HL-60/S4 treated with retinoic acid at 250 ng/mL for 4 days and 3 days (cell line): ENCODE measurements at regions not wholly inside any gene's neighbourhood (a gene's known extent, or its start where the extent isn't known, plus 50 kb on each side); places are given as distances from the start of the nearest gene placed in this dataset.
"Not testable (repeated sequence)": the region's sequence is repeated elsewhere in the genome, so short reads cannot be mapped to it uniquely, and the experiment has no call there.

Source experiments
- in situ Hi-C: fragments of 300-500 bp; cut with MboI; formaldehyde crosslinking; loops from 2 replicates; pipeline ENCODE4 v1.7.0; 2022; ENCODE audit warnings: low sequenced_read_pairs

DNA sequence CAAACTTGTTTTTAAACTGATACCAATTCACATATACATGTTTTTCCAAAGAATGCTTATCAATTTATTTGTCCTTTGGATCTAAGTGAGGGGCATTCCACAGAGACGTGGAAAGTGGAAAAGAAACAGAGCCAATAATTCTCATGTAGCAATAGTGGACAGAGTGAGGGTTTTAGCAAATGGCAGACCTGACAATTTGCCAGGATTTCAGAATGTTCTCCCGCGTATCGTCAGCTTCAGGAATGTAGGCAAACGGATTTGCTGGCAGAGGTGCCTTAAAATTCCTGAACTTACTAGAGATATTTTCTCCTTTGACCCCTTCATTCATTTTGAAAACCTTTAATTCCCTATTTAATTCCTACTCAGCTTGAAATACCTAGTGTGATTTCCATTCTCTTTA lies 193.4 kb upstream of the CPHXL start:
- in situ Hi-C loops, result no loop called here

DNA sequence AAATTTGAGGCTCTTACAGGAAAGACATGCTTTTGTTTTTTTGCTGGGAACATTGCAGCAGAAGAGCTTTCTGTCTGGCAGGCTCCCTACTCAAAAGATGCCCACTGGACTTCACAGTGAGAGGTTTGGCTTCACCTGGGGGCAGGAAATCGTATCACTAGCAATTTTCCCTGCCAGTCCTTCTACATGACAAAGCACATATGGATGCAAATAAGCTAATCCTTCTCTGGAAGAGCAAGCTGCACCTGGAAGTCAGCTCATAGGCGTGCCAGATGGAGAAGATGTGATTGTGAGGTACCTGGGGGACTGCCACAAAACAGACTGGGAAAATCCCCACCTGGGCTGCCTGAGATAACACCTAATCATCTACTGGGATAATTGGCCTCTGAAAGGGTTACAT lies 195.0 kb upstream of the CPHXL start:
- in situ Hi-C loops, result no loop called here

- in situ Hi-C loops, result no loop called here
These were observed 196.0 kb upstream of the CPHXL start for GRCh38 chr16:75922250-75922649.

- in situ Hi-C loops, result no loop called here
These were observed 198.1 kb upstream of the CPHXL start for GRCh38 chr16:75924397-75924796.

DNA sequence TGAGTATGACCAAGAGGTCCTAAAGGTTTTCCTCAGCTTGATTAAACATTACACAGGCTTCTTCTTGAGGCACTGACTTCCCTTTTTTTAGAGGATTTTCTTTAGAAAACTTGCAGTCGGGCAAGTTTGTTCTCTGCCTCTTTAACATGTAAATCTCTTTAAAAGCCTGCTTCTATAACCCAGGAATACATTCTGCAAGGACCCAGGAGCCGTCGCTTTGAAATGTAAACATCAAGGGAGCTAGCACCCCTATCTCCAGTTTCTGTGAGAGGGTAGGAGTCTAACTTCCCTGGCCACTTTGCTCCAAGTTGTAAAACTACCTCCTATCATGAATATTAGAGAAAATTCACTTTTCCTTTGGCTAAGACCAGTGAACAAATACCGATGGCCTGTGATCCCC lies 201.5 kb upstream of the CPHXL start:
- in situ Hi-C loops, result no loop called here

GRCh38 chr16:75928295-75928694 lies 202.0 kb upstream of the CPHXL start:
- in situ Hi-C loops, result no loop called here

- in situ Hi-C loops, result no loop called here
These were observed 202.8 kb upstream of the CPHXL start for GRCh38 chr16:75929046-75929445.

DNA sequence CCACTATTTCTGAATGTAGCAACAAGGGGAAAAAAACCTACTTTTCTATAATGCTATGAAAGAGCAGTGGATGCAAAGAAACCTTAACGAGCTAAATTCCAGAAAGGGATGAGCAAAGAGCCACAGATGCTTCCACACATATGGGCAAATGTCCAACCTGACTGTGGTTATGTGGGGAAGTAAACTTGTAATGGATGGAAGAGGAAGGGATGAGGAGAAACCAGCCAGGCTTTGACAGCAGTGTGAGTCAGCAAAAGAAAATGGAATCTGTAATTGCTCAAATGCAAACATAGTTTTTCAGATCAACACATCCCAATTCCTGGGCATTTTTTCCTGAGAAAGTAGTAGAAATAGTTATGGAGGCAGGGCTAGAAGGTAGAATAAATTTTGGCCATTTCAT lies 204.8 kb upstream of the CPHXL start:
- in situ Hi-C loops, result no loop called here

DNA sequence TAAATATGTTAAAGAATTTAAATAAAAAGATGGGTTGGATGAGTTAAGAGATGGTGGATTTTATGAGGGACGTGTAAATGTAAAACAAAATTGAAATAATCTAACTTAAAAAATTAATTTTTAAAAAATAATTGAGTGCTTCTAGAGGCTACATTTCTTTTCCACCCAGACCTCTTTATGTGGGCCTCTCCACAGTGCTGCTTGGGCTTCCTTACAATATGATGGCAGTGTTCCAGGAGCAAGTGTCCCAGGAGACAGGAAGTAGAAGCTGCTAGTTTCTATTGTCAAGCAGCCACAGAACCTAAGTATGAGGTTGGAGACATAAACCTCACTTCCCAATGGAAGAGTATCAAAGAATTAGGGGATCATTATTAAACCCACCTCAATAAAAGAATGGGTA lies 205.7 kb upstream of the CPHXL start:
- in situ Hi-C loops, result no loop called here

- in situ Hi-C loops, result no loop called here
These were observed 212.5 kb upstream of the CPHXL start for GRCh38 chr16:75938818-75939217.

GRCh38 chr16:75942351-75942750 lies 216.1 kb upstream of the CPHXL start:
- in situ Hi-C loops, result no loop called here

- in situ Hi-C loops, result no loop called here
These were observed 216.6 kb upstream of the CPHXL start for GRCh38 chr16:75942936-75943335.

DNA sequence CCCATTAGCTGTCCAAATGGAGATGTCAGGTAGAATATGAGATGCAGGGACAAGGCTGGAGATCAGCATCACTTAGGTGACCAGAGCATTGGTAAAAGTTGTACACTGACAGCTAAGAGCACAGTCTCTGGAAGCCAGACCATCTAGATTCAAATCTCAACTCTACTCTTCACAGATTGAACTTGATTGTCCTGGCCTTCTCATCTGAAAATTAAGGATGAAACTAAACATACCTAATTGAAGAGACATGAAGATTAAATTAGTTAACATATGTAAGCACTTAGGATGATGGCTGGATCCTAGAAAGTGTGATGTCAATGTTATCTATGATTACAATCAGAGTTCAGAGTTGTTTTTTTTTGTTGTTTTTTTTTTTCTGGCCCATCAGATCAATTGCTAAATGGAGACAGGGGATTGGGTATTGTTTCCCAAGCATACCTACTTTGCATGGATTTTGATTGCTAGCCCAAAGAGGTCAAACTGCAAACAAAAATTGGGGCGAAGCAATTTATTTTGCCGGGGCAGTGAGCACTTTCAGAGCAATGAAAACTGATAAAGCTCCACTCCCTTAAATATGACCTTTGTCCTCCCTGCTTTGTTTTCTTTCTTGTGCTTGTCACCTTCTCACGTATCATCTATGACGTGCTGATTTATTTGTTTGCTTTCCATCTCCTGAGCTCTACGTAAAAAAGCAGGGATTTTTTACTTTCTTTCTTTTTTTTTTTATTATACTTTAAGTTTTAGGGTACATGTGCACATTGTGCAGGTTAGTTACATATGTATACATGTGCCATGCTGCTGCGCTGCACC lies 217.6 kb upstream of the CPHXL start:
- in situ Hi-C loops, result no loop called here

DNA sequence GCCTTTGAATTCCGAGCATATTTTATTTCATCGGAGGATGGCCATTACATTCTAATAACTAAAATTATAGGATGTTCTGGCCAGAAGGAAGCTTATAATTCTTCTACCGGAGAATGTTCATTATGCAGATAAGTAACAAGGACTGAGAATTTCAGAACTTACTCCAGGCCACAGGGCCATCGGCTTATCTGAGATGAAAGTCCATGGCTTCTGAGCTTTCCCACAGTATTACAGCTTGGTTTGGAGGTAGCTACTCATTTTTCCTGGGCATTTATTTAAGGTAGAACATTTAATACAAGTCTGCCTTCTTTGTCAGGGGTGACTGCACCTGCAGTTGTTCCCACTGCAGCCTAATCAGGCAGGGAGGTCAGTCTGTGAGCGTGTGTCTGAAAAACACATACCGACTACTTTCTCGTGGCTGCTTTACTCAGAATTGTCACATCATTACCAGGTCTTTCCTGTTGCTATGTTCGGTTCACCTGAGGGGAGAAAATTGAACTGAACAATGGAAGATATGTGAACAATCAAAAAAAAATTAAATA lies 219.7 kb upstream of the CPHXL start:
- in situ Hi-C loops, result no loop called here

DNA sequence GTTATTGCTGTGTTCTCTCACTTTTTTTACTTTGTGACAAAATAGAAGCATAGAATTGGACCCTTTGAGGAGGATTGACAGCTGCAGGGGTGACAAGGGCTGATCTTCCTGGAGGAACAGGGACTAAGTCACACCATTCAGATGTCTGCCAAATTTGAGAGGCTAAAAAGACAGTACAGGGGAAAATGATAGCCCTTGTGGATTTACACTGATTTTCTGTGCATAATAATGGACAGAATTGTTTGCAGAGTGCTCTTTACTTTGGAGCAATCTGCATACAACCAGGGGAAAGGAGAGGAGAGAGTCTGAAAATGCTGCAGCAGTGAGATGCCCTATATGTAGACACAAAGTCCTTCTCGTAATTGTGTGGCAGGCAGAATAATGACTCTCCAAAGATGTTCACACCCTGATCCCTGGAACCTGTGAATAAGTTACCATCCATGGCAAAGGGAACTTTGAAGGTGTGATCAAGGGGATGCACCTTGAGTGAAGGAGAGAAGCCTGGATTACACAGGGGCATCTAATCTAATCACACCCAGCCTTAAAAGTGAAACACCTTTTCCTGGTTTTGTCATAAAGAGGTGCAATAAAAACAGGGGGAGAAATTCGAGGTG lies 221.4 kb upstream of the CPHXL start:
- in situ Hi-C loops, result no loop called here

- in situ Hi-C loops, result no loop called here
These were observed 222.2 kb upstream of the CPHXL start for GRCh38 chr16:75948441-75948840.

- in situ Hi-C loops, result no loop called here
These were observed 222.6 kb upstream of the CPHXL start for GRCh38 chr16:75948886-75949285.

DNA sequence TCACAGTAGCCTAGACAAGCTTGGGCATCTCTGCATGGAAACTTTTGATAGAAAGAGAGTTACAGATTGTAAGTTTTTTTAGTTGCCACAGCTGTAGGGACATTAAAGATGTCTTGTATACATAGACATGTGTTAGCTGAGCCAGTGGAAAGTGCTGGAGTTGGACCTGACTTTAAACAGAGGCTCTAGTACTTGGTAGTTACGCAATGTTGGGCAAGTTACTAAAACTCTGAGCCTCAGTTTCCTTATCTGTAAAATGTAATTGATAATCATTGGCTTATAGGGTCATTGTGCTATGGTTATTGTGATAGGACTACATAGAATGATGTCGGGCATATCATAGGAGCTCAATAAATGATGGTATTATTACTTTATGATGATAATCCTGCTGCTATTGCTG lies 225.8 kb upstream of the CPHXL start:
- in situ Hi-C loops, result no loop called here

DNA sequence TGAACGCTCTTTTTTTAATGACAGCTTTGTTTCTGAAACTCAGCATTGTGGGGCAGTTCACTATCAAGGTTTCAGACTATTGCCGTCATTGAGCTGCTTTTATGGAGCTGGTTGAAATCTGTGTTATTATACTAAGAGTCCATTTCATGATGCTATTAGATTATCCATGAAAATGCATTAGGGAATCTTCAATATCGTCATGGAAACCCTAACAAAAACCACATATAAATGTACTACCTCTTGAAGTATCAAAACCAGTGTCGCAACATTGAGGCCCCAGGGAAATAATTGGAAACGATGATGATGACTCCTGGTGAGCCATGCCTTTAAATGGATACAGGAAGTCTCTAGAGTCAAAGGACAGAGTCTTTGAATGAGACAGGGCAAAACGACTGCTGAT lies 231.6 kb upstream of the CPHXL start:
- in situ Hi-C loops, result no loop called here

GRCh38 chr16:75965504-75966374 lies 239.4 kb upstream of the CPHXL start:
- in situ Hi-C loops, result no loop called here

GRCh38 chr16:75969120-75969519 lies 242.8 kb upstream of the CPHXL start:
- in situ Hi-C loops, result not testable (repeated sequence)
